ENCODE measurements at regions not wholly inside any gene's neighbourhood (a gene's known extent, or its start where the extent isn't known, plus 50 kb on each side); places are given as distances from the start of the nearest gene placed in this dataset.
"Not testable (repeated sequence)": the region's sequence is repeated elsewhere in the genome, so short reads cannot be mapped to it uniquely, and the experiment has no call there.

GRCh38 chr13:73173279-73173811 lies 114.5 kb downstream of the KLF5 start:
- DNase-seq (ENCODE audit: low read depth, low spot score): no peak

- peak; percentile 33 for DNase-seq (ENCODE audit: low read depth, low spot score)
These were observed 113.1 kb downstream of the KLF5 start for GRCh38 chr13:73171926-73172325.

- no peak for DNase-seq (ENCODE audit: low read depth, low spot score)
These were observed 112.5 kb downstream of the KLF5 start for GRCh38 chr13:73171271-73171682.

GRCh38 chr13:73169971-73170370 lies 111.2 kb downstream of the KLF5 start:
- DNase-seq (ENCODE audit: low read depth, low spot score): no peak

- DNase-seq (ENCODE audit: low read depth, low spot score): peak; percentile 22
These were observed 110.2 kb downstream of the KLF5 start for GRCh38 chr13:73168953-73169401.

GRCh38 chr13:73168226-73168952 lies 109.6 kb downstream of the KLF5 start:
- DNase-seq (ENCODE audit: low read depth, low spot score): no peak

GRCh38 chr13:73167028-73167820 lies 108.4 kb downstream of the KLF5 start:
- no peak for DNase-seq (ENCODE audit: low read depth, low spot score)

- no peak for DNase-seq (ENCODE audit: low read depth, low spot score)
These were observed 107.4 kb downstream of the KLF5 start for GRCh38 chr13:73166204-73166603.

GRCh38 chr13:73162912-73163911 lies 104.4 kb downstream of the KLF5 start:
- no peak for DNase-seq (ENCODE audit: low read depth, low spot score)

GRCh38 chr13:73160371-73161031 lies 101.7 kb downstream of the KLF5 start:
- not testable (repeated sequence) for DNase-seq (ENCODE audit: low read depth, low spot score)

- DNase-seq (ENCODE audit: low read depth, low spot score): no peak
These were observed 100.0 kb downstream of the KLF5 start for GRCh38 chr13:73158851-73159250.

- no peak for DNase-seq (ENCODE audit: low read depth, low spot score)
These were observed 98.2 kb downstream of the KLF5 start for GRCh38 chr13:73157031-73157430.

GRCh38 chr13:73146707-73147106 lies 87.9 kb downstream of the KLF5 start:
- DNase-seq (ENCODE audit: low read depth, low spot score): no peak

- DNase-seq (ENCODE audit: low read depth, low spot score): no peak
These were observed 83.3 kb downstream of the KLF5 start for GRCh38 chr13:73142071-73142470.

- DNase-seq (ENCODE audit: low read depth, low spot score): no peak
These were observed 82.5 kb downstream of the KLF5 start for GRCh38 chr13:73141292-73141771.

- DNase-seq (ENCODE audit: low read depth, low spot score): no peak
These were observed 82.0 kb downstream of the KLF5 start for GRCh38 chr13:73140801-73141200.

GRCh38 chr13:73138638-73139491 lies 80.1 kb downstream of the KLF5 start:
- no peak for DNase-seq (ENCODE audit: low read depth, low spot score)

- no peak for DNase-seq (ENCODE audit: low read depth, low spot score)
These were observed 79.5 kb downstream of the KLF5 start for GRCh38 chr13:73138276-73138637.

- no peak for DNase-seq (ENCODE audit: low read depth, low spot score)
These were observed 78.0 kb downstream of the KLF5 start for GRCh38 chr13:73136776-73137175.

GRCh38 chr13:73133531-73133930 lies 74.7 kb downstream of the KLF5 start:
- DNase-seq (ENCODE audit: low read depth, low spot score): peak; percentile 11

Measured in ELF-1 (cell line).